Transverse colon (tissue), 4 donors: ENCODE measurements at regions not wholly inside any gene's neighbourhood (a gene's known extent, or its start where the extent isn't known, plus 50 kb on each side); places are given as distances from the start of the nearest gene placed in this dataset.

Experiments used
- CTCF ChIP-seq, 5 experiments: fragments of 200-600 bp in 3 of 5; fragments of 450-650 bp in 2 of 5; sonication (generic) in 3 of 5; IDR thresholded peaks; 1 replicate in 2 of 5; 2 replicates in 3 of 5; pipeline ENCODE4 v1.5.1; 2016 to 2017; ENCODE audit warnings: antibody characterized with exemption in 5 of 5, inconsistent platforms in 3 of 5, mild to moderate bottlenecking in 2 of 5, moderate library complexity in 1 of 5
- POLR2A ChIP-seq: fragments of 450-650 bp; IDR thresholded peaks from one replicate; pipeline ENCODE4 v1.6.1; 2016; ENCODE audit warnings: antibody characterized with exemption, mild to moderate bottlenecking, moderate library complexity
- POLR2AphosphoS5 ChIP-seq, 3 donors: sonication (generic); formaldehyde crosslinking; IDR thresholded peaks; one replicate each; pipeline ENCODE4 v1.6.1; 2016; ENCODE audit warnings: antibody characterized with exemption in 3 of 3

- TF ChIP-seq POLR2A (no peak), CTCF (IDR thresholded peaks at IDR 0.05) (no peak), POLR2AphosphoS5 (IDR thresholded peaks at IDR 0.05) (no peak)
Measured at GRCh38 chr22:44438056-44438455, 60.0 kb downstream of the RTL6 start.
